ENCODE measurements at regions not wholly inside any gene's neighbourhood (a gene's known extent, or its start where the extent isn't known, plus 50 kb on each side); places are given as distances from the start of the nearest gene placed in this dataset.
A peak's percentile ranks its signal among the peaks of the same experiment; 100 is the strongest.

DNA sequence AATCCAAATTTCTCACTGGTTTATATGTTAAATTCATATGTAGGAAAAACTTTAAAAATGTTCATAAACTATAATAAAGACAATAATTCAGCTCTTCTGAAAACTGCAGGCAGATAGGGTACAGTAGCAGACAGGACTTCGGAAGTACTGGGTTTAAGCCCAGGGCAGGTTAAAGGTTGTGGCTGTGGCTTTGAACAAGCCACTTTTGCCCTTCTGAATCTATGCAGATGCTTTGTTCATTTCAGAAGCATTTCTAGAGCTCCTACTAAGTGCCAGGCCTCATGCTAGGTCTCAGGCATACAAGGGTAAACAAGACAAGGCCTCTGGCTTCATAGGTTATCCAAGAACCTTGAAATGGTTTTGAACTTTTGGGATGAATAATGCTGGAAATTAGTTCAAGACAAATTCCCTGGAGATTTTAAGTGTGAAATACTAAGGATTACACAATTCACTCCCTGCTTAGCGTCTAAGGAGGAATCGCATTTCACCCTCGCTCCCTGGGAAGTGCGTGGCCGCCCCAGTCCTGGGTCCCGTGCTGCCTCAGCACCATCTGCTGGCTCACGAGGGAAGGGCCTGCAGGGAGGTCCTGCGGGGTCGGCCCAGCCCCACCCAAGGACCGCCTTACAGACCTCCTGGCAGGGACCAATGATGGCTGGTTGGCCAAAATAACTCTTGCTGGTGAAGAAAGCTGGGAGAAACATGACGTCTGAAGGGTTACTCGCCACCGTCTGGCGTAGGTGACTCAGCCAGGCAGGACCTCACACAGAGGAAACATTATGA, 67.7 kb upstream of the L3MBTL4 start:
- ChIA-PET POLR2A (no interaction called here), CTCF (no interaction called here)
- peak; percentile 9 for DNase-seq

DNA sequence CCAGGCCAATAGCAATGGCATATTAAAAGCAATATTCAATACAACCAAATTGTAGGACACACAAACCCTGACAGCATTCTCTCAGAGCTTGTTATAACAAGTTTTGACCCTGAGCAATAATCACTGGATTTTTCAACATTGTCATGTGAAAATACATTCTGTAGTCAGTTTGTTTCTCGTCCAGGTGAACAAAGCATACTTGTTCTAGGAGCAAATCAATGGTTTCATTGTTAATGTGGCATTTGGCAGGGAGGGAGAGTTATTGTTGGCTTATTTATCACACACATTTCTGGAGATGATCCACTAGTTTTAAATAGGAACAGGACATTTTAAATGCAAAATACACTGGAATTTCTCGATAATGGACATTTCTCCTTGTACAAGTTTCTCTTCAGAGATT, 69.9 kb upstream of the L3MBTL4 start:
- no peaks in the 10 kb centered on the region for H3K9me3 Mint-ChIP-seq
- no peak for ATAC-seq
- H3K27ac Mint-ChIP-seq: no peak overlapping the region
- CTCF ChIA-PET: no interaction called here
- POLR2A ChIA-PET: no interaction called here
- H3K4me1 Mint-ChIP-seq (ENCODE audit: low read depth): no peaks in the 10 kb centered on the region
- DNase-seq: no peak
- no peak for TF ChIP-seq CTCF (IDR thresholded peaks at IDR 0.05)
- intact Hi-C loops (cut with micrococcal nuclease): no loop called here
- H3K36me3 Mint-ChIP-seq (ENCODE audit: low read depth): no peaks in the 10 kb centered on the region
- no peaks in the 10 kb centered on the region for H3K27me3 Mint-ChIP-seq
- H3K4me3 Mint-ChIP-seq: no peak overlapping the region

More for the DNA sequence above, 67.7 kb upstream of the L3MBTL4 start:
- Mint-ChIP-seq H3K27me3 (no peaks in the 10 kb centered on the region), H3K36me3 (ENCODE audit: low read depth) (no peaks in the 10 kb centered on the region), H3K27ac (no peak overlapping the region), H3K4me3 (no peak overlapping the region), H3K4me1 (ENCODE audit: low read depth) (no peaks in the 10 kb centered on the region), H3K9me3 (no peaks in the 10 kb centered on the region)
- peak; percentile 30 for ATAC-seq
- TF ChIP-seq CTCF (IDR thresholded peaks at IDR 0.05): no peak
- intact Hi-C loops (cut with micrococcal nuclease): no loop called here

- no peaks in the 10 kb centered on the region for H3K9me3 Mint-ChIP-seq
- no peak for TF ChIP-seq CTCF (IDR thresholded peaks at IDR 0.05)
- intact Hi-C loops (cut with micrococcal nuclease): no loop called here
- ATAC-seq: no peak
- H3K27me3 Mint-ChIP-seq: no peaks in the 10 kb centered on the region
- ChIA-PET POLR2A (no interaction called here), CTCF (no interaction called here)
- H3K4me1 Mint-ChIP-seq (ENCODE audit: low read depth): no peaks in the 10 kb centered on the region
- no peak overlapping the region for H3K27ac Mint-ChIP-seq
- no peak for DNase-seq
- no peaks in the 10 kb centered on the region for H3K36me3 Mint-ChIP-seq (ENCODE audit: low read depth)
- H3K4me3 Mint-ChIP-seq: no peak overlapping the region
These were observed 71.6 kb upstream of the L3MBTL4 start for GRCh38 chr18:6486313-6486712.

DNA sequence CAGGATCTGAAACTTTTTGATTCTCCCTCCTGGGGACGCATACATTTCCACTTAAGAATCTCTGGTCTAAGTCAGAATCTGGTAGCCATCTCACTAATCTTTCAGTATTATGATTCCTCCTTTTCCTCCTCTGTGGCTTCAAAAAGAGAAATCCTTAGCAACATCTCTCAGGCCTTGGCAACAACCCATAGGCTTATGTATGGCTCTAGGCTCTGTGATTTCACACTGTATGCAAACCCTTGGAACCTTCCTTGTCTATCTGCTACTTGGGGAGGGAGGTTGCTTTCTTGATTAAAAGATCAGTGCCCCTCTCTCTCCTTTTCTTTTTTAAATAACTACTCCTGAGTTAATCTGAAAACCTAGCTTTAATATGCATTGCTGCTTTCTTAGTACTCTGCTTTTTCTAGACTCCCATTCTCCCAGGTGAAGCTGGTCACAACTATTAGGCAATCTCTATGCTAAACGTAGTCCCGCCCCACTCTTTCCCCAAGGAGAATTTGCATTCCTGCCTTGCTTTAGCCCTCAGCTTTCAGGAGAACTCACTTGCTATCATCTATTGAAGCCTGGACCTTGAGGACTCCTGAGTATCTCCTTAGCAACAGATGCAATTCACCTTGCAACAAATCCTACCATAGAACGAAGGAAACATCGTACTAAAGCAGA, 72.2 kb upstream of the L3MBTL4 start:
- H3K36me3 Mint-ChIP-seq (ENCODE audit: low read depth): no peaks in the 10 kb centered on the region
- ChIA-PET POLR2A (no interaction called here), CTCF (no interaction called here)
- DNase-seq (no peak), ATAC-seq (no peak)
- TF ChIP-seq CTCF (IDR thresholded peaks at IDR 0.05): no peak
- no peaks in the 10 kb centered on the region for H3K27me3 Mint-ChIP-seq
- H3K4me1 Mint-ChIP-seq (ENCODE audit: low read depth): no peaks in the 10 kb centered on the region
- no peak overlapping the region for H3K27ac Mint-ChIP-seq
- intact Hi-C loops (cut with micrococcal nuclease): no loop called here
- no peaks in the 10 kb centered on the region for H3K9me3 Mint-ChIP-seq
- no peak overlapping the region for H3K4me3 Mint-ChIP-seq

DNA sequence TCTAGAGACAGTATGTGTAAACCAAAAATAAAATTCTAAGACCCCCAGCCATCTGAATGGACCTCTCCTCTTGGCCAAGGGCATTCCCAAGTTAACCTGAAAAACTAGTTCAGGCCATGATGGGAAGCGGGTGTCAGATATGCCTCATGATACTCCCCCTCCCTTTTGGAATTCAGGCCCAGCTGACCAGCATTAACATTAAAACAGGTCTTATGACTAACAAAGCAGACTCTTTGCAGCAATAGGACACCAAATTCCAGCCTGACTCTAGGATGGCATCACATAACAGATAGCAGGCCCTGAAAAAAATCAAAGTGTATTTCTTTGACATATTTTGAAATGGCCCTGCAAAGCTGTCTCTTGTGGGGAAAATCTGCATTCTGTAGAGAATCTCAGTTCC, 73.3 kb upstream of the L3MBTL4 start:
- POLR2A ChIA-PET: no interaction called here
- no peaks in the 10 kb centered on the region for H3K36me3 Mint-ChIP-seq (ENCODE audit: low read depth)

More for the DNA sequence above, 73.3 kb upstream of the L3MBTL4 start:
- ATAC-seq: no peak
- Mint-ChIP-seq H3K27ac (no peak overlapping the region), H3K9me3 (no peaks in the 10 kb centered on the region), H3K4me3 (no peak overlapping the region), H3K4me1 (ENCODE audit: low read depth) (no peaks in the 10 kb centered on the region), H3K27me3 (no peaks in the 10 kb centered on the region)
- intact Hi-C loops (cut with micrococcal nuclease): no loop called here
- no peak for DNase-seq
- CTCF ChIA-PET: no interaction called here
- no peak for TF ChIP-seq CTCF (IDR thresholded peaks at IDR 0.05)
